HT-29 (cell line): ENCODE measurements at regions not wholly inside any gene's neighbourhood (a gene's known extent, or its start where the extent isn't known, plus 50 kb on each side); places are given as distances from the start of the nearest gene placed in this dataset.

ENCODE experiments used
- DNase-seq: peaks from one replicate; pipeline ENCODE4 v3.0.0-alpha.2; 2015; ENCODE audit warnings: low spot score

DNA sequence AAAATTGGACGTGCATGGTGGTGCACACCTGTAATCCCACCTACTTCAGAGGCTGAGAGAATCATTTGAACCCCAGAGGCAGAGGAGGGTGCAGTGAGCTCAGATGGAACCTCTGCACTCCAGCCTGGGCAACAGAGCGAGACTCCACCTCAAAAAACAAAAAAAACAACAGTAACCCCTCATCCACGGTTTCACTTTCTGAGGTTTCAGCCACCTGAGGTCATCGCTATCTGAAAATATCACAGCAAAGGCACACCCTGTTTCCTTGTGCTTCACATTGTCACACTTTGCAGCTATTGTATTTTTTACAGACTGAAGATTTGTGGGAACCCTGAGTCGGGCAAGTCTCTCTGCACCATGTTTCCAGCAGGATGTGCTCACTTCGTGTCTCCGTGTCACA is 54.1 kb upstream of the FOXQ1 start:
- no peak for DNase-seq

- DNase-seq: no peak
Measured at GRCh38 chr6:1256435-1257008, 55.4 kb upstream of the FOXQ1 start.

DNA sequence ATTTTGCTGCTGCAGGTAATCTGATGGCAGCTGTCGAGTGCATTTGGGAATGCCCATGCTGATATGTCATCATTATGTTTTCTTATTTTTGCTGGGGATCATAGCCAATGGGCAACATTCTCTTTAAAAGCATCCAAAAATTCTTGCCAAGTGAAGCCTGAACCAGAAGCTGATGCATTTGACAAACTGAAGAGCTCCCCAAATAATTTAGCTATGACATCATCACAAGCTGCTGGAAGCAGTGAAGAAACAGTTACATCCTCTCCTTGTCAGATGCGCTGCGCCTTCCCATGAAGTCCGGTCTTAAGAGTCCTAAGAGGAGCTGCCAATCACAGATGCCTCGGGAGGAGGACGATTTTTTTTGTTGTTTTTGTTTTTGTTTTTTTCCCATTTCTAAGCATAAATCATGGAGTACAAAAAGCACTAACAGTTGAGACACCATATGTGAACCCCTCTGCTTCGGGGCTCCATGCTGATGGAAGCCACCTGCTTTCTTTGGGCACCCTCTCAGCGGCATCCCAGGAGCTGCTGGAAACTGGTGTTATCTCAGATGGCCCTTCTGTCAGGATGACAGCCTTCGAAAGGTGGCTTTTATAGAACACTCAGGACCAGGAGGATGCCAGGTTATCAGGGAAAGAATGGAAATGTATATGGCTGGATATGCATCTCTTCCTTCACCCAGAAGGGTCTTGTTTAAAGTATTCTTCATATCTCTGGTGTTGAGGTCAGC is 56.1 kb upstream of the FOXQ1 start:
- no peak for DNase-seq

- no peak for DNase-seq
Measured at GRCh38 chr6:1254326-1254725, 57.6 kb upstream of the FOXQ1 start.

DNA sequence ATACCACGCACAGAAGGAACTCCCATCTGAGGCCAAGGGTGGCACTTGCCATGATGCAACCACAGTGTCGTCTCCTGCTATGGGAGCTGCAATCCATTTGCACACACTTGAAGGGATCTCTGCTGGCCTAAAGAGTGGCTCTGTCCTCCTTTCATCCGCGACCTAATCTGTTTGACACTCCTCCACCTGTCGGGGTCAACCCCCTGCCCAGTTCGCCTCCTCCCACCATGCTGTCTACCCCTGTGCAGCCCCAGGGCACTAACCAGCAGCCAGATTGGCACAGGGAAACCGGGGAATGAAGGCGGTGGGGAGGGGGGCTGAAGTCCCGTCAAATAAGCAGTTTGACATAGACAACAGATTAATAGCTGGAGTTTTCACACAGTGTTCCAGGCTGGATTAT is 58.1 kb upstream of the FOXQ1 start:
- no peak for DNase-seq

DNA sequence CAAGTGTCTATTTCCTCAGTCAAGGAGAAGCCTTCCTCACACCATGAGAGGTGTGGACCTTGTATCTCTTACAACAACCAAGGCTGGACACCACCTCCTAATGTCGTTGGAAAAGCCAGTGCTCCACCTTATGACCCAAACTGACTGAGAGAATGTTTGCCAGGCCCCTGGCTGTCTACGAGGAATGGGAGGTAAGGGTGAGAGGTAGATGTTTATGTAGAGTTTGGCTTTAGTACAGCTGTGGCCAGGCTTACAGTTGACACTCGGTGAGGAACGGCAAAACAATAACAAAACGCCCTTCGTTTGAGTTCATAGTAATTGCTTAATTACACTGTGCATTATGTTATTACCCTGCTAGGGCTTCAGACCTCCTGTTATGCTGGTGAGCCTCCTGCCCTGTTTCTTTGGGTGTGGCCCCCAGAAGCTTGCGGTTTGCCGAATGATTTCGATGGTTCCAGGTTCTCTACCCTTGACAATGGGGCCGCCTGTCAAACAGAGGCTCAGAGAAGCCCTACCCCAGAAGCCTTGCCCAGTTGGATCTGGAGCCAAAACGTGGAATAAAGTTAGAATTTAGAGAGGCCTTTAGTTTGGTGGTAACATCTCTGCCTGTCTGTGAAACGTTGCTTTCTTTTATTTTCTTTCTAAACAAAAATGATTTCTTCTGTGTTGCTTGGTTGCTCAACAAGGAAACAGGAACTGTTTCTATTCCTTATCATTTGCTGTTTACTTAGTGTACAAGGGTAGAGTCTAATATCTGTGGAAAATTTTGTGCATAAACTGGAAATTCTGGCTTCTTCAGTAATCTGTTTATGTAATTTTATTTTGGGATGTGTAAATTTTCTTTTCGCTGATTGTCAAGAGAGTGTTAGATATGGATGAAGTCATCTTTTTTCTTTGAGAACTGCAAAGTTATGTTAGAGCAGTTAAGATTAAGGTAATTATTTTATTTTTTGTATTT is 60.4 kb upstream of the FOXQ1 start:
- peak; percentile 78 for DNase-seq

GRCh38 chr6:1250489-1251197 is 61.3 kb upstream of the FOXQ1 start:
- DNase-seq: peak; percentile 57

DNA sequence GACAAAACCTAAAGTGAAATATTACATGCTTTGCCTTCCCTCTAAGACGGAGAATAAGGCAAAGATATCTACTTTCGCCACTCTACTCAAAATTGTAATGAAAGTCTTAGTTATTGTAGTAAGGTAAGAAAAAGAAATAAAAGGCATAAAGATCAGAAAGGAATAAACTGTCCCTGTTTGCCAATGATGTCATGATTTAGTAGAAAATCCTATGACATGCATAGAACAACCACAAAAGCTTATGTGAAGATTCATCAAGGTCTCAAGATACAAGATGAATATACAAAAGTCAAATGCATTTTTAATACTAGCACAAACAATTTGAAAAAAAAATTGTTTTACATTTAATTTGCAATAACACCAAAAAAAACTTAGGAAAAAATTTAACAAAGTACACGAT is 64.0 kb upstream of the FOXQ1 start:
- no peak for DNase-seq

DNA sequence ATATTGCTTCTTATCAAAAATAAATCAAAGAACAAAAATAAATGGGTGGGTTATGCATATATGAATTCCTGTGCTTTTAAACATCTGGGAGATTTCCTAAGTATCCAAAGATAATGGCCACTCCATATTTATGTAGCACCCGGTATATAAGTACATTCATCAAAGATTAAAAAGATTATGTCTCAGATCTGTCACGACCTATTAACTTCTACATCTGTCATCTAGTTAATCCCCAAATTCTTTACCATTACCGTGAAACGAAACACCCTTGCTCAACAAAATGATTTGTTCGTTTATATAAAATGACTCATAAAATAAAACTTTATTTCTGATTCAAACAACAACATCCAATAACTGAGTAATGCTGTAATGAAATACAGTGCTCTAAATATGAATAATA is 64.8 kb upstream of the FOXQ1 start:
- no peak for DNase-seq

DNA sequence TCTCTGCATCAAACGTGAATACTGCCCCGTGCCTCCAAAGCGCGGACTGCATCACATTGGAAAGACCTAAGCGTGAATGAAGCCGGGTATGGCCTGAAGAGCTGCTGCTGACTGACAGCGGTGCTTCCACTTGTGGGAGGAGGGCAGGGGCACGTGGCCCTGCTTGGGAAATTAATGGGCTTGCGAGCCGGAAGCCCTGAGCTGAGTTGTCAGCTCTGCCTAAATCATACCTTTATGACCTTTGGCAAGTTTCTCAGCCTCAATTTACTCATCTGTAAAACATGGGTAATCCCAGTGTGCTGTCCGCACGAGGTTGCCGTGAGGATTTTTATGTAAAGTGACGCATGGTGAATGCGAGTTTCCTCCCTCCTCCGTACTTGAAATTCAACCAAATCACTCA is 67.0 kb upstream of the FOXQ1 start:
- no peak for DNase-seq

- DNase-seq: no peak
Measured at GRCh38 chr6:1244278-1244677, 67.6 kb upstream of the FOXQ1 start.

- DNase-seq: no peak
Measured at GRCh38 chr6:1242446-1242845, 69.5 kb upstream of the FOXQ1 start.

- DNase-seq: no peak
Measured at GRCh38 chr6:1242021-1242420, 69.9 kb upstream of the FOXQ1 start.

GRCh38 chr6:1240766-1241318 is 71.1 kb upstream of the FOXQ1 start:
- DNase-seq: peak; percentile 18

GRCh38 chr6:1239805-1240204 is 72.1 kb upstream of the FOXQ1 start:
- DNase-seq: no peak

DNA sequence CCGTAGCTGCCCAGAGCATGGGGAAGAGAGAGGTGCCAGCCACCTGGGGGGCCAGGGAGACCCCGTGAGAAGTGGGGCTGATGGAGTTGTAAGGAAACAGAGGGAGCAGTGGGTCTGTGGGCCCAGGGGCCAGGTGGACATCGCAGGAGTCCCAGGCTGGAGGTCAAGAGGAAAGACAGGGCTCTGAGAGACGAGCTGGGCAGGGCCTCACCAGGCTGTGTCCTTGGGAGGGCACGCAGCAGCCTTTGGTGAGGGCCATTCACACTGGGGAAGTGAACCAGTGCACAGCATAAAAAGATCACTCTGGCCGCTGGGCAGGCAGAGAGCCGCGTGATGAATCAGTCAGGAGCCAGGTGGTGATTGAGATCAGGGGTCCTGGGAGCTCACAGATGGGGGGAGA is 73.9 kb upstream of the FOXQ1 start:
- DNase-seq: no peak

DNA sequence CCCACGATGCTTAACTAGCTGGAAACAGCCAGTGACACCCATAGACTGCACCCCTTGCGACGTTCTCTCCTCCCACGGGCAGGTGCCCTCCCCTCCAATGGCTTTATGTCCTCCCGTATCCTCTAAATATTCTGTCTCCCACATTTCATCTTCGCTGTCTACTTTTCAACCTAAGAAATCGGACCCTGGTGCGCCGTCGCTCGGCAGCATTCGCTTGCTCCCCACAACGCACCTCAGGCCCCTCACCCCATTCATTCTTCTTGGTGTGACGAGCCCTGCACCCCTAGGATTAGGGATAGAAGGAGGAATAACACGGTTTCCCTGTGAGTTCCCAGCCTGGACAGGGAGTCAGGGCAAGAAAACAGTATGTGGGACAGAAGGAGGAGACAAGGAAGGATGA is 74.3 kb upstream of the FOXQ1 start:
- no peak for DNase-seq

DNA sequence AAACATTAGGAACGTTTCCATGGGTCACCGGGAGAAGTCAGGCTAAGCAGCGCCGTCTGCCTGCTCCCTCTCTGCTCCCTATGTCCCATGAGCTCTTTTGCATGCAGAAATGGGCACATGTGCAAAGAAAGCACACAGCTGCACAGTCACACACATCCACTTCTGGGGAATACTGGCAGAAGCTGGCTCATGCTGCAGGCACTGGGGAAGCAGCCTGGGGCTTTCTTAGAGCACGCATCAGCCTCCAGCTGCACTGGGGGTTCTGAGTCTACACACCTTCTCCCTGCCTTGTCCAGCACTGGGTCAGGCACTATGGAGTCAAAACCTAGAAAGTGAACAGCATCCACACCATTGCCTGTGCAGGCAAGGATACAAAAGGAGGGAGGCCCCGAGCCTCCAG is 76.1 kb upstream of the FOXQ1 start:
- DNase-seq: no peak

DNA sequence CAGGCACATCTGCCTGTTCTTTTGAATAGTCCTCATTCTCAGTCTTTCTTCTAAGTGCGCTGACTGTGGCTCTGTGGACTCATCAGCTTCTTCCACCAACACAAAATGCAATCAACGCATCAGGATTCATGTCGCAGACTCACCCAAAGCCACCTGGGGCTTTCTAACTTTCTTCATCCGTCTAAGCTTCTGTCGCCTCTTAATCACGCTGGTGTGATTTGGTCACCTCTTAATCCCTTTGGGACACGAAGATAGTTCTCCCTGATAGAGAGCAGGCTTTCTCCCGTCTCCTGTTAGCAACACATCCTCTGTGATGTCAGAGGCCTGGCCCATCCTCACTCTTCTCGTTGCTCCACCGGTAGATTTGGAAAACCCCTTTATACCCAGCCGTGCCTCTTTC is 78.0 kb upstream of the FOXQ1 start:
- no peak for DNase-seq

GRCh38 chr6:1232578-1232977 is 79.3 kb upstream of the FOXQ1 start:
- no peak for DNase-seq

DNA sequence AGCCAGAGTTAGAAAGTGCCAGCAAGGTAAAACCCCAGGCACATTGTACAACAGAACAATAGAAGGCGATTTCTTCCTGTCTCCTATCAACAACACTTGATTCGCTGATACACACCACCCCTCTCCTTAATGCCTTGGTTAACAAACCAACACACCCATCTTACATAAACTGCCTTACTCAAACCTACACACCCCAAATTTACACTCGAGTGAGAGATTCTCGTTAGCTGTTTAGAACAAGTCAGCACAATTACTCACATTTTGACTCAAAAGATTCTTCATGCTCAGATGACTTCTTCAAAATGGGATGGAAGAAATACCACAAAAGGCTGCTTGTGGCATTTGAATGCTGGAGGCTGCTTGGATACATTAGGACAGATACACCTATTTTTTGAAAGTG is 80.0 kb upstream of the FOXQ1 start:
- no peak for DNase-seq
